GM18502 (cell line): ENCODE measurements at regions not wholly inside any gene's neighbourhood (a gene's known extent, or its start where the extent isn't known, plus 50 kb on each side); places are given as distances from the start of the nearest gene placed in this dataset.
"Not testable (repeated sequence)": the region's sequence is repeated elsewhere in the genome, so short reads cannot be mapped to it uniquely, and the experiment has no call there.

Source experiments
- ATAC-seq: cut with Tn5 transposase; IDR thresholded peaks from one replicate; pipeline ENCODE4 v1.9.1; 2021; ENCODE audit warnings: mild to moderate bottlenecking; ENCODE audit not compliant: unreplicated experiment, poor library complexity

- ATAC-seq: no peak
These were observed 959.8 kb downstream of the EPHA7 start for GRCh38 chr6:92459606-92460005.

- ATAC-seq: no peak
These were observed 973.3 kb downstream of the EPHA7 start for GRCh38 chr6:92446052-92446451.

- ATAC-seq: no peak
These were observed 985.4 kb downstream of the EPHA7 start for GRCh38 chr6:92433911-92434310.

GRCh38 chr6:92431502-92431901, 987.9 kb downstream of the EPHA7 start:
- ATAC-seq: no peak

GRCh38 chr6:92428448-92428847, 990.9 kb downstream of the EPHA7 start:
- ATAC-seq: no peak

- no peak for ATAC-seq
These were observed 991.9 kb downstream of the EPHA7 start for GRCh38 chr6:92427453-92427852.

GRCh38 chr6:92415656-92416055, 1003.7 kb downstream of the EPHA7 start:
- ATAC-seq: no peak

- no peak for ATAC-seq
These were observed 1011.0 kb downstream of the EPHA7 start for GRCh38 chr6:92408350-92408749.

- ATAC-seq: no peak
These were observed 1015.1 kb downstream of the EPHA7 start for GRCh38 chr6:92404281-92404680.

- no peak for ATAC-seq
These were observed 1019.4 kb downstream of the EPHA7 start for GRCh38 chr6:92399911-92400310.

GRCh38 chr6:92388706-92389105, 1030.7 kb downstream of the EPHA7 start:
- not testable (repeated sequence) for ATAC-seq

- ATAC-seq: no peak
These were observed 1038.4 kb downstream of the EPHA7 start for GRCh38 chr6:92380803-92381601.

GRCh38 chr6:92377137-92377536, 1042.2 kb downstream of the EPHA7 start:
- ATAC-seq: no peak

- ATAC-seq: no peak
These were observed 1042.7 kb downstream of the EPHA7 start for GRCh38 chr6:92376691-92377090.

GRCh38 chr6:92371211-92372208, 1047.8 kb downstream of the EPHA7 start:
- no peak for ATAC-seq

- ATAC-seq: no peak
These were observed 1050.0 kb downstream of the EPHA7 start for GRCh38 chr6:92369309-92369708.

- no peak for ATAC-seq
These were observed 1054.3 kb downstream of the EPHA7 start for GRCh38 chr6:92364948-92365541.

- no peak for ATAC-seq
These were observed 1056.2 kb downstream of the EPHA7 start for GRCh38 chr6:92363111-92363510.

- no peak for ATAC-seq
These were observed 1057.0 kb downstream of the EPHA7 start for GRCh38 chr6:92362404-92362803.

- ATAC-seq: no peak
These were observed 1057.4 kb downstream of the EPHA7 start for GRCh38 chr6:92361990-92362389.
